ENCODE measurements at regions not wholly inside any gene's neighbourhood (a gene's known extent, or its start where the extent isn't known, plus 50 kb on each side); places are given as distances from the start of the nearest gene placed in this dataset.

GRCh38 chr2:234556848-234557573 lies 60.1 kb upstream of the ARL4C start:
- Histone ChIP-seq H3K9me2 (replicated peaks; ENCODE audit: low read length) (no peaks in the 10 kb centered on the region), H3K4me2 (ENCODE audit: low read length) (peak overlapping the region; percentile 12; the same call in 1 of the 2 replicates), H3F3A (ENCODE audit: low read length, unreplicated experiment) (no peaks in the 10 kb centered on the region), H3K9ac (ENCODE audit: low read length) (no peak overlapping the region), H4K20me1 (ENCODE audit: low read length) (no peaks in the 10 kb centered on the region), H2AFZ (ENCODE audit: low read length) (peak overlapping the region; percentile 41; the same call in 1 of the 2 replicates), H3K27ac (ENCODE audit: low read length) (peak overlapping the region; percentile 32), H3K36me3 (ENCODE audit: low read depth, low read length) (no peaks in the 10 kb centered on the region), H3K4me1 (ENCODE audit: insufficient read depth, low read length) (peaks cover 38% of the 10 kb centered on the region), H3K9me3 (ENCODE audit: low read length) (no peaks in the 10 kb centered on the region), H3K79me2 (ENCODE audit: low read length) (no peaks in the 10 kb centered on the region), H3K4me3 (ENCODE audit: low read length) (no peak overlapping the region), H3K27me3 (ENCODE audit: low read length) (no peaks in the 10 kb centered on the region)
- TF ChIP-seq EZH2 (IDR thresholded peaks at IDR 0.05; ENCODE audit: low read length, unreplicated experiment) (no peak), CTCF (conservative IDR thresholded peaks at IDR 0.05; ENCODE audit: low read depth, low read length) (no peak), EZH2phosphoT487 (IDR thresholded peaks at IDR 0.05; ENCODE audit: borderline replicate concordance, low read length) (no peak)
- no TSS peak for BruUV-seq (replicated peaks)
- peak; percentile 88 for DNase-seq
- POLR2A ChIA-PET (ENCODE audit: unreplicated experiment): interaction anchor here (0.5 to 1.1 kb wide), 4 partner anchors 77 to 560 kb away, joined by 3 to 7 read pairs (median 4); no protein-coding TSS in a partner anchor
- ATAC-seq: peak; percentile 93
- intact Hi-C loops (cut with micrococcal nuclease): loop anchor here (5.0 to 10.0 kb wide), 3 partner anchors 75 to 398 kb away; partner anchors contain the start of gene SH3BP4
- CTCF ChIA-PET: interaction anchor here (0.6 to 1.3 kb wide), 3 partner anchors 325 to 560 kb away, joined by 3 to 9 read pairs (median 6); no protein-coding TSS in a partner anchor

DNA sequence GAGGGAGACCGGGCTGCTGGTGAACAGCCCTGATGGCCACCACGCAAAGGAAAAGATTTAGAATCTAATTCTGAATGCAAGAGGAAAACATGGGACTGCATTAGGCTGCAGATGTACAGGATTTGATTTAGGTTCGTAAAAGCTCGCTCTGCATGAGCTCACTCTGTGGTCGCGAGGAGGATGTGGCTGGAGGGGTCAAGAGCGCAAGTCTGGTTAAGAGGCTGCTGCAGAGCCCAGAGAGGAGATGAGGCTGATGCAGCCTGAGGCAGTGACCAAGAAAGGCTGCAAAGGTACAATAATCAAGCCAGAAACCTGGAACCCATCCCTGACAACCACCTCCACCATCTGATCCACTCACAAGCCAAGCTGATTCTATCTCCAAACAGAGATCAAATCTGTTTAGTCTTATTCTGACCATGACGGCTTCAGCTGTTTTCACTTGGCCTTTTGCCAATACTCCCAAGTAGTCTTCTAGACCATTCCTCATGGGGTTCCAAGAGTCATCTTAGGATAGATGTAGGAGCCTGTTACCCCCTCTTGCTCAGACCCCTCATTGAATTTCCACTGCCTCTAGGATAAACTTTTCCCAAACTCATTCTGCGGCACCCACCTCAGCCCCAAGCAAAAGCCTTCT lies 58.9 kb upstream of the ARL4C start:
- Histone ChIP-seq H3K9me3 (ENCODE audit: low read length) (no peaks in the 10 kb centered on the region), H2AFZ (ENCODE audit: low read length) (no peak overlapping the region), H3K9me2 (replicated peaks; ENCODE audit: low read length) (no peaks in the 10 kb centered on the region), H3K36me3 (ENCODE audit: low read depth, low read length) (no peaks in the 10 kb centered on the region), H3K4me3 (ENCODE audit: low read length) (no peak overlapping the region), H3F3A (ENCODE audit: low read length, unreplicated experiment) (no peaks in the 10 kb centered on the region), H3K9ac (ENCODE audit: low read length) (no peak overlapping the region), H3K4me2 (ENCODE audit: low read length) (0 out of 2 replicates have a peak overlapping the region, but pooled peaks have one; percentile 16), H3K79me2 (ENCODE audit: low read length) (no peaks in the 10 kb centered on the region), H3K27me3 (ENCODE audit: low read length) (no peaks in the 10 kb centered on the region), H3K27ac (ENCODE audit: low read length) (peak overlapping the region; percentile 42), H4K20me1 (ENCODE audit: low read length) (no peaks in the 10 kb centered on the region), H3K4me1 (ENCODE audit: insufficient read depth, low read length) (peaks cover 38% of the 10 kb centered on the region)
- ATAC-seq (no peak), DNase-seq (peak; percentile 35)
- TF ChIP-seq EZH2 (IDR thresholded peaks at IDR 0.05; ENCODE audit: low read length, unreplicated experiment) (no peak), CTCF (conservative IDR thresholded peaks at IDR 0.05; ENCODE audit: low read depth, low read length) (no peak), EZH2phosphoT487 (IDR thresholded peaks at IDR 0.05; ENCODE audit: borderline replicate concordance, low read length) (no peak)
- POLR2A ChIA-PET (ENCODE audit: unreplicated experiment): no interaction called here
- CTCF ChIA-PET: interaction anchor here (1.3 kb wide), 1 partner anchor 552 kb away, joined by 6 read pairs; no protein-coding TSS in a partner anchor
- intact Hi-C loops (cut with micrococcal nuclease): loop anchor here (5.0 to 10.0 kb wide), 3 partner anchors 77 to 399 kb away; partner anchors contain the start of gene SH3BP4
- no TSS peak for BruUV-seq (replicated peaks)
